ENCODE measurements at regions not wholly inside any gene's neighbourhood (a gene's known extent, or its start where the extent isn't known, plus 50 kb on each side); places are given as distances from the start of the nearest gene placed in this dataset.

GRCh38 chr13:47005756-47006414, 109.0 kb upstream of the HTR2A start:
- peak; percentile 51 for DNase-seq
- Histone ChIP-seq H3K9me2 (ENCODE audit: insufficient read depth) (no peaks in the 10 kb centered on the region), H2AFZ (no peak overlapping the region), H3K9me3 (ENCODE audit: low read depth) (no peaks in the 10 kb centered on the region), H3K27me3 (replicated peaks; ENCODE audit: insufficient read depth) (no peaks in the 10 kb centered on the region), H3K27ac (no peak overlapping the region), H3K4me1 (ENCODE audit: insufficient read depth) (no peaks in the 10 kb centered on the region), H3K4me3 (no peak overlapping the region), H3F3A (ENCODE audit: insufficient read depth) (no peaks in the 10 kb centered on the region), H3K9ac (no peak overlapping the region), H3K79me2 (ENCODE audit: insufficient read depth) (no peaks in the 10 kb centered on the region), H4K20me1 (ENCODE audit: insufficient read depth) (no peaks in the 10 kb centered on the region), H3K36me3 (ENCODE audit: low read depth) (no peaks in the 10 kb centered on the region), H3K4me2 (ENCODE audit: unreplicated experiment) (no peak overlapping the region)
- TF ChIP-seq EZH2 (IDR thresholded peaks at IDR 0.05; ENCODE audit: insufficient read depth, poor library complexity, severe bottlenecking), result no peak
- no peak for TF ChIP-seq EZH2phosphoT487 (IDR thresholded peaks at IDR 0.05; ENCODE audit: insufficient read depth, low read depth)
- WGBS, 2 experiments (ENCODE audit: low coverage in 1 of 2, low lambda C conversion rate in 2 of 2, missing lambda C conversion rate in 2 of 2), result 97 to 98% methylated on average over 2 of the region's 2 CpGs
- in situ Hi-C loops (cut with MboI), result no loop called here

DNA sequence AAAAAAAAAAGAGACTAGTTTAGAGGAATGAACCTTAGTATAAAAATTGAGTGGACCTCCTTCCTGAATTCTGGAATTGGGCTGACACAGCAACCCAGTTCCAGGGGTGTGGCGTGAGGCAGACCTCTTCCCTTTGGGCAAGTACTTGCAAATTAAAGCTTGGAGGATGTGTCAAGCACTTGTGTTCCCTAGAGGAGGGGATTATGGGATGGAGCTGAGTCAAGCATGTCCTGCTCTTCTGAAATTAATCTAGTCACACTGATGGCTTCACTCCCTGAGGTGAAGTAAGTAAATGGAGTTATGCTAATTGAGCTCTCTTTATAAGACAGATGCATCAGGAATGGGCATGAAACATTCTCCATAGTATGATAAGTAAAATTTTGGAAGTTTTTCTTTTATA, 107.7 kb upstream of the HTR2A start:
- no peaks in the 10 kb centered on the region for H3K79me2 ChIP-seq (ENCODE audit: insufficient read depth)

DNA sequence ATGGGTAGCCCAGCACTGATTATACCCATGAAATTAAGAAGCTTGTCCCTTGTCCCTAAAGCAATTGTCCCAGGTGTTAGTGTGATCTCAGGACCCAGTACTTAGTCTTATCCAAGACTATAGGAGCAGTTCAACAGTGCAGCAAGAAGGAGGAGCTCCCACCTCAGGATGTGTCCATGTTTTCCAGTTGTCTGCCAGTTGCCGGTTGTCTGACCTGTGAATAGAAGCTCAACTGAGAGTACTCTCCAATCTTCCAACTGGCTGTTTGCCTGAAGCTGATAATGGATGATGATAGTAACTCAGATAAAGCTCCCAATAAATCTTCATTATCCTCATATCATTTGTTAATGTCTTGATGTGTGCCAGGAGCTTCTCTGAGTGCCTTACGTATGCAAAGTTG, 107.2 kb upstream of the HTR2A start:
- H3K4me2 ChIP-seq (ENCODE audit: unreplicated experiment), result no peak overlapping the region

More for the DNA sequence above, 107.7 kb upstream of the HTR2A start:
- Histone ChIP-seq H3K4me2 (ENCODE audit: unreplicated experiment) (no peak overlapping the region), H3K27me3 (replicated peaks; ENCODE audit: insufficient read depth) (no peaks in the 10 kb centered on the region), H3K4me3 (no peak overlapping the region), H3K36me3 (ENCODE audit: low read depth) (no peaks in the 10 kb centered on the region), H3K27ac (no peak overlapping the region), H4K20me1 (ENCODE audit: insufficient read depth) (no peaks in the 10 kb centered on the region), H3K9ac (no peak overlapping the region), H3K4me1 (ENCODE audit: insufficient read depth) (peaks cover 9% of the 10 kb centered on the region; the same call in 1 of the 2 replicates), H3F3A (ENCODE audit: insufficient read depth) (peaks cover 4% of the 10 kb centered on the region; the same call in 1 of the 2 replicates), H3K9me3 (ENCODE audit: low read depth) (no peaks in the 10 kb centered on the region), H2AFZ (no peak overlapping the region), H3K9me2 (ENCODE audit: insufficient read depth) (no peaks in the 10 kb centered on the region)
- no peak for TF ChIP-seq EZH2phosphoT487 (IDR thresholded peaks at IDR 0.05; ENCODE audit: insufficient read depth, low read depth)
- no peak for TF ChIP-seq EZH2 (IDR thresholded peaks at IDR 0.05; ENCODE audit: insufficient read depth, poor library complexity, severe bottlenecking)
- 85 to 96% methylated on average over 1 of the region's 1 CpG for WGBS, 2 experiments (ENCODE audit: low coverage in 1 of 2, low lambda C conversion rate in 2 of 2, missing lambda C conversion rate in 2 of 2)
- no peak for DNase-seq
- in situ Hi-C loops (cut with MboI), result no loop called here

DNA sequence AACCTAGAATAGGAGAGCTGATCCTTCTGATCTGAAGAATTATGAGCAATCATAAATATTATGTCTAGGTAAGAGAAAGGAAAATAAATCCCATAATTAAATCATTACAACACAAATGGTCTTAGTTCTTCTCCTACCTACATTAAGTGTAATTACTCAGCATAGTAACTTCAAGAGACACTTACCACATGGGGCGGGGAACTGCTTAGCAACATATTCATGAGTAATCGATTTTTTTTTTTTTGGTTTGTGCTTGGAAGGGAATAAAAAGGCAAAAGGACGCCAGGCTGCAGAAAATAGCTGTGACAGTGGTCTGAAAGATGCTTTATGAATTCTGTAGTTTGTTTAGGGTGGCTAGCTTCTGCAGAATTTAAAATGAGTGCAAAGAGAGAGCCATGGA, 103.3 kb upstream of the HTR2A start:
- 23 to 28% methylated on average over 3 of the region's 3 CpGs for WGBS, 2 experiments (ENCODE audit: low coverage in 1 of 2, low lambda C conversion rate in 2 of 2, missing lambda C conversion rate in 2 of 2)
- Histone ChIP-seq H3K27me3 (replicated peaks; ENCODE audit: insufficient read depth) (no peaks in the 10 kb centered on the region), H3K9me3 (ENCODE audit: low read depth) (no peaks in the 10 kb centered on the region), H3K9ac (no peak overlapping the region), H3K79me2 (ENCODE audit: insufficient read depth) (no peaks in the 10 kb centered on the region), H4K20me1 (ENCODE audit: insufficient read depth) (no peaks in the 10 kb centered on the region), H2AFZ (no peak overlapping the region), H3K4me3 (no peak overlapping the region), H3K9me2 (ENCODE audit: insufficient read depth) (no peaks in the 10 kb centered on the region), H3K27ac (no peak overlapping the region), H3K36me3 (ENCODE audit: low read depth) (no peaks in the 10 kb centered on the region), H3K4me2 (ENCODE audit: unreplicated experiment) (no peak overlapping the region), H3K4me1 (ENCODE audit: insufficient read depth) (peaks cover 9% of the 10 kb centered on the region; the same call in 1 of the 2 replicates), H3F3A (ENCODE audit: insufficient read depth) (peaks cover 4% of the 10 kb centered on the region; the same call in 1 of the 2 replicates)
- TF ChIP-seq EZH2phosphoT487 (IDR thresholded peaks at IDR 0.05; ENCODE audit: insufficient read depth, low read depth) (no peak), EZH2 (IDR thresholded peaks at IDR 0.05; ENCODE audit: insufficient read depth, poor library complexity, severe bottlenecking) (no peak)
- DNase-seq, result peak; percentile 74
- in situ Hi-C loops (cut with MboI), result no loop called here

More for the DNA sequence above, 107.2 kb upstream of the HTR2A start:
- 98 to 100% methylated on average over 2 of the region's 2 CpGs for WGBS, 2 experiments (ENCODE audit: low coverage in 1 of 2, low lambda C conversion rate in 2 of 2, missing lambda C conversion rate in 2 of 2)
- Histone ChIP-seq H3K9ac (no peak overlapping the region), H3F3A (ENCODE audit: insufficient read depth) (peaks cover 4% of the 10 kb centered on the region; the same call in 1 of the 2 replicates), H3K27me3 (replicated peaks; ENCODE audit: insufficient read depth) (no peaks in the 10 kb centered on the region), H4K20me1 (ENCODE audit: insufficient read depth) (no peaks in the 10 kb centered on the region), H3K36me3 (ENCODE audit: low read depth) (no peaks in the 10 kb centered on the region), H3K9me2 (ENCODE audit: insufficient read depth) (no peaks in the 10 kb centered on the region), H3K79me2 (ENCODE audit: insufficient read depth) (no peaks in the 10 kb centered on the region), H3K4me3 (no peak overlapping the region), H3K9me3 (ENCODE audit: low read depth) (no peaks in the 10 kb centered on the region), H3K4me1 (ENCODE audit: insufficient read depth) (peaks cover 9% of the 10 kb centered on the region; the same call in 1 of the 2 replicates), H2AFZ (no peak overlapping the region), H3K27ac (no peak overlapping the region)
- TF ChIP-seq EZH2 (IDR thresholded peaks at IDR 0.05; ENCODE audit: insufficient read depth, poor library complexity, severe bottlenecking) (no peak), EZH2phosphoT487 (IDR thresholded peaks at IDR 0.05; ENCODE audit: insufficient read depth, low read depth) (no peak)
- no peak for DNase-seq
- in situ Hi-C loops (cut with MboI), result no loop called here
